Cardiac fibroblast (primary cell): ENCODE measurements at regions not wholly inside any gene's neighbourhood (a gene's known extent, or its start where the extent isn't known, plus 50 kb on each side); places are given as distances from the start of the nearest gene placed in this dataset.

ENCODE experiments used
- DNase-seq, 2 donors: peaks; one replicate each; pipeline versions ENCODE4 v3.0.0 to v3.0.0-alpha.2; 2010; ENCODE audit warnings: low read depth in 2 of 2
- H3K4me3 ChIP-seq, 2 donors: replicated peaks in 1 of 2; 1 replicate in 1 of 2; 2 replicates in 1 of 2; pipeline ENCODE4 v1.5.1; 2011; ENCODE audit warnings: low read depth in 2 of 2, low read length in 2 of 2, mild to moderate bottlenecking in 2 of 2, moderate library complexity in 1 of 2
- TF ChIP-seq, protein P1 (sequence below): IDR thresholded peaks from one replicate; pipeline ENCODE4 v1.5.1; 2011; ENCODE audit warnings: low read depth, mild to moderate bottlenecking, low read length, inconsistent platforms

GRCh38 chr14:26703686-26704366, 106.0 kb upstream of the NOVA1 start:
- no peak for DNase-seq
- TF ChIP-seq, protein P1, sequence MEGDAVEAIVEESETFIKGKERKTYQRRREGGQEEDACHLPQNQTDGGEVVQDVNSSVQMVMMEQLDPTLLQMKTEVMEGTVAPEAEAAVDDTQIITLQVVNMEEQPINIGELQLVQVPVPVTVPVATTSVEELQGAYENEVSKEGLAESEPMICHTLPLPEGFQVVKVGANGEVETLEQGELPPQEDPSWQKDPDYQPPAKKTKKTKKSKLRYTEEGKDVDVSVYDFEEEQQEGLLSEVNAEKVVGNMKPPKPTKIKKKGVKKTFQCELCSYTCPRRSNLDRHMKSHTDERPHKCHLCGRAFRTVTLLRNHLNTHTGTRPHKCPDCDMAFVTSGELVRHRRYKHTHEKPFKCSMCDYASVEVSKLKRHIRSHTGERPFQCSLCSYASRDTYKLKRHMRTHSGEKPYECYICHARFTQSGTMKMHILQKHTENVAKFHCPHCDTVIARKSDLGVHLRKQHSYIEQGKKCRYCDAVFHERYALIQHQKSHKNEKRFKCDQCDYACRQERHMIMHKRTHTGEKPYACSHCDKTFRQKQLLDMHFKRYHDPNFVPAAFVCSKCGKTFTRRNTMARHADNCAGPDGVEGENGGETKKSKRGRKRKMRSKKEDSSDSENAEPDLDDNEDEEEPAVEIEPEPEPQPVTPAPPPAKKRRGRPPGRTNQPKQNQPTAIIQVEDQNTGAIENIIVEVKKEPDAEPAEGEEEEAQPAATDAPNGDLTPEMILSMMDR: no peak
- H3K4me3 ChIP-seq: no peak overlapping the region

DNA sequence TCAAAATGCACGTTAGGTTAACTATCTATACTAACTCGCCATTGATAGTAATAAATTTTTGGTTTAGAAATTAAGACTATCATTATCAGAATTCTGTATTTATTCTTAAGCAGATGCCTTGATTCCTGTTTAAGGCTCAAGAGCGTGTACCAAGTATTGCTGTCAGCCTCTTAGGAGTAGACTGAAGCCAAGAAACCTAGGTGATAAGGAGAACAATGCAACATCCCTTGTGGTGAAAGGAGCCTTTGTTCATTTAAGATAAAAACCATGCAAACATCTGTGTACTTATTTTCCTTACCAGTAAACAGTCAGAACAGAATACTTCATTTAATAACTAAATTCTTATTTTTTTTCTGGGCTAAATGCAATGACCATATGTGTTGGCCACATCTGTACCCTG, 109.4 kb upstream of the NOVA1 start:
- DNase-seq: peak; percentile 34 to 70
- TF ChIP-seq, protein P1: no peak
- no peak overlapping the region for H3K4me3 ChIP-seq

DNA sequence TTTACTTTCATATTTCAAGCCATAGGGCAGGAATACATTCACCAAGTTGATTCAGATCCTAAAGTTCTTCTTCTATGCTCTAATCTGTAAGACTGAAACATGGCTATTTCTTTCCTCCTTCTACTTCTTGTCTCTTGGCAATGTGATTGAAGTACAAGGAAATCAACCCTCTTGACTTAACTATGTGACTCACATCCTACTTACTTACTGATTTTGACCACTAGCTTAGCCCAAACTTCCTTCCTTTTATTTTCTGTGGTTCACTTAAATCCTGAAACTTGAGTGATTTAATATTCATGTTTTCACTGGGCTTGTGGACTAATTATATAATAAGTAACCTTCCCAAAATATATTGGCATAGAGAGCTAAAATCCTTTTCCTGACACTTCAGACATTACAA, 111.2 kb upstream of the NOVA1 start:
- TF ChIP-seq, protein P1: no peak
- H3K4me3 ChIP-seq: no peak overlapping the region
- DNase-seq: peak; percentile 41 to 65

- TF ChIP-seq, protein P1: no peak
- no peak overlapping the region for H3K4me3 ChIP-seq
- peak; percentile 10 to 77 for DNase-seq
These were observed 121.7 kb upstream of the NOVA1 start for GRCh38 chr14:26719514-26719913.

DNA sequence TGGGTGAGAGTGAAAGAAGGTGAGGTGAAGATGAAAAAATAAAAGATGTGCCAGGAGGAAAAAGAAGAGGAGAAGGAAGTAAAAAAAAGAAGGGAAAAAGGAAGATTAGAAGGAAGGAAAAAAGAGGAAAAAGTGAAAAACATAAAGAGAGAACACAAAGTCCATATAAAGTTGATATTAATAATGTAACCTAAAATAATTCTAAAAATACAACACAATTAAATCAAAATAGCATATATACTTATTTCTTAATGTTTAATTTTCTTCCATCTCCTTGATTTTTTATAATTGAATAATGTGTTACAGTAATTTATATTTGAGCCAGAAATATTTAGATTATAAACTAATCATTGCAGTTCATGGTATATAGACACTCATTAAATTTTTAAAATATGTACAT, 124.4 kb upstream of the NOVA1 start:
- DNase-seq: no peak
- no peak overlapping the region for H3K4me3 ChIP-seq
- TF ChIP-seq, protein P1: no peak

DNA sequence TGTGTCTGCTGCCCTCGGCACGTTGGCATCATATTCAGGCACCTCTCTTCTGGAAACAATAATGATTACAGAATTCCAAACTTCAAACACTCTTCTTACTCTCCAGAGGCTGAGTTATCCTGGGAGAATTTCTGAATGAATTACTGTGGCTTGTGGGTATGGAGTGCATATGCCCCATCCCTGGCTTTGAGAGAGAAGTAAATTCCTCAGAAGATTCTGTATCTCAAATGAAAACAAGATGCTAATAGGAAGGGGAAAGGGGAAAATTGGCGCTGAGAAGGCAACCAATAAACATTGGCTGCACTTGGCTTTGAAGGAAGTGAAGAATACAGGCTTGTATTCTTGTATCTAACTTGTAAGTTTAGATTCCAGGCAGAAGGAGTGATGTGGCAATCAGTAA, 132.0 kb upstream of the NOVA1 start:
- no peak overlapping the region for H3K4me3 ChIP-seq
- DNase-seq: peak; percentile 21 to 26
- TF ChIP-seq, protein P1: no peak
